GM18907 (cell line): ENCODE measurements at regions not wholly inside any gene's neighbourhood (a gene's known extent, or its start where the extent isn't known, plus 50 kb on each side); places are given as distances from the start of the nearest gene placed in this dataset.
"Not testable (repeated sequence)": the region's sequence is repeated elsewhere in the genome, so short reads cannot be mapped to it uniquely, and the experiment has no call there.

ENCODE experiments used
- ATAC-seq: cut with Tn5 transposase; IDR thresholded peaks from one replicate; pipeline ENCODE4 v1.9.1; 2021; ENCODE audit warnings: mild to moderate bottlenecking, moderate library complexity; ENCODE audit not compliant: unreplicated experiment

- ATAC-seq: no peak
Measured at GRCh38 chr1:219560856-219561255, 52.0 kb downstream of the ZC3H11B start.

DNA sequence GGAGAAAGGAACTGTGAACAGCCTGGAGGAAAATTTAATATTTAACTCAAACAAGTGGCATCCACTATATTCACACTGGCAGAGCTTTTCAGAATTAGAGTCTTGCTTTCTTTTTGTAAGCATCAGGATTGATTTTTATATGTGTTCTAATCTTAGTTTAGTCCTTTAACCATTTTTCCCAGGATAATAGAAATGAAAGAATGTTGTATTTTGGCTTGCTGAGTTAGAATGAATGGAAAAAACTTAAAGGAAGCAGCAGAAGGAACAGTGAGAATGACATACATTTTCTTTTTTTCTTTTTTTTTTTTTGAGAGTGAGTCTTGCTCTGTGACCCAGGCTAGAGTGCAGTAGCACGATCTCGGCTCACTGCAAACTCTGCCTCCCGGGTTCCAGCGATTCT, 53.0 kb downstream of the ZC3H11B start:
- ATAC-seq: no peak

GRCh38 chr1:219555806-219556205, 57.1 kb downstream of the ZC3H11B start:
- ATAC-seq: no peak

- ATAC-seq: no peak
Measured at GRCh38 chr1:219555031-219555692, 57.7 kb downstream of the ZC3H11B start.

GRCh38 chr1:219553934-219554502, 58.9 kb downstream of the ZC3H11B start:
- no peak for ATAC-seq

DNA sequence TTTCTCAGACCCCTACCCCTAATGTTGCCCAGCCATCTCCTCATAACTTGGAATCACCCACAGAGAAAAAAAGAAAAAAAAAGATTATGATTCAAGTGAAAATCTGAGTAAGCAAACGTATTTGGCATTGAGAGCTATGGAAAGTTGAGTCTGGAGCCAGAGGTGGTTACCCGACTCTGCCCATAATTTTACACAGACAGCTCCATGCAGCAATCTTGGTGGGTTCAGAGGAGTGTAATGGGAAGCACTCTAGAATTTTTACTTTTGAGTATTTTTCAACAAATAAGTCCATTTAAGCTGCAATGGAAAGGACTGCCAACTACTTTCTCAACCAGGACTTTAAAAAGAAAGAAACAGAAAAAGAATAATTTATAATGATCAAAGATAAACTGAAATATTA, 62.7 kb downstream of the ZC3H11B start:
- ATAC-seq: no peak

GRCh38 chr1:219549215-219549614, 63.7 kb downstream of the ZC3H11B start:
- no peak for ATAC-seq

DNA sequence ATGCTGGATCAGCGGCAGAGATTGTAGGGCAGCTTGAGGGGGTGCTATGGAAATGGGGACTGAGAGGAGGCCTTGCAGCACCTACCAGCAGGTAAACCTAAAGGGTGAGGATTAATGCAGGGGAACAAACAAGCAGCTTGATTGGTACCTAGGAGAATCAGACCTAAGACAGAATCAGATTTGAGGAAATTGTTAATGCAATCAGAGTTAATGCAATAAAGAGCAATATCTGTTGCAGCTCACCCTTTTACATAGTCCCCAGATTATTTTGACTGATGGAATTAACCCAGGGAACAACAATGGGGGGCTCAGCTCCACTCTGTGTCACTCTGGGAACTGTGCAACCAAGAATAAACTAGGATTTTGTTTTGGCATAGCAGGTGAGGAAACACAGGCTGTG, 64.5 kb downstream of the ZC3H11B start:
- ATAC-seq: no peak

- ATAC-seq: not testable (repeated sequence)
Measured at GRCh38 chr1:219545756-219546155, 67.1 kb downstream of the ZC3H11B start.

GRCh38 chr1:219544163-219544846, 68.6 kb downstream of the ZC3H11B start:
- ATAC-seq: no peak

GRCh38 chr1:219542828-219543518, 69.9 kb downstream of the ZC3H11B start:
- ATAC-seq: no peak

DNA sequence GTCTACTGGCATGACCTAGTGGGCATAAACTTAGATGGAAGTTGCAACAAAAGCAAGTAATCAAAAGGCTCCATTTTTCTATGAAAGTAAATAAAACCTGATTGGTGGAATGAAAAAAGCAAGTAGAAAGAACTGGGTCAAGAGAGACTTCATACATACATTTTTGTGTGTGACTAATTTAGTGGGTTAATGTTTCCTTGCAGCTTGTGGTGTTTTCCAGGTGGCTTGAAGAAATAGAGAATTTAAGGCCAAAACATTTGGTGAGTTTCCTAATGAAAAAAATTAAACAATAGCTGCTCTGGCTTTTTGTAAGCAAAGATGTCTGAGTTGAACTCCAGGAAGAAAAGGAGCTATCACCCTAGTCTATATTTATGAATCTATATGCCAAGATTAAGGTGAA, 71.0 kb downstream of the ZC3H11B start:
- ATAC-seq: no peak

GRCh38 chr1:219539645-219540254, 73.2 kb downstream of the ZC3H11B start:
- ATAC-seq: no peak

GRCh38 chr1:219538886-219539285, 74.0 kb downstream of the ZC3H11B start:
- no peak for ATAC-seq

DNA sequence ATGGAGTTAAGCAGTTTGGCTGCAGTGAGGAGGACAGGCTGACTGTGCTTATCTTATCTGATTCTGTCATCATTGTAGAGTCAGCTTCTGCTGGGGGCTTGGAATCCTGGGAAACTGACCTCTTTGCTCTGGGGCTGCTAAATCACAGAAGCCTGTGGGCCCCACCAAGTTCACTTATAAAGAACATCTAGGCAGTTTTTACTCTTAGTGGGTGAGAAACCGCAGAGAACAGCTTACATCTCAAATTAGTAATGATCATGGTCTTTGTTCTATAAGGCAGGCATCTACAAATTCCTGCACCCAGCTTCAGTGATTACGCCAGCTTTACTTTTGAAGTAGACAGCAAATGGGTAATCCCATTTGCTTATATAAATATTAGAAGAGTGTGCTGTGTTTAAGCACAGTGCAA, 75.7 kb downstream of the ZC3H11B start:
- ATAC-seq: no peak

DNA sequence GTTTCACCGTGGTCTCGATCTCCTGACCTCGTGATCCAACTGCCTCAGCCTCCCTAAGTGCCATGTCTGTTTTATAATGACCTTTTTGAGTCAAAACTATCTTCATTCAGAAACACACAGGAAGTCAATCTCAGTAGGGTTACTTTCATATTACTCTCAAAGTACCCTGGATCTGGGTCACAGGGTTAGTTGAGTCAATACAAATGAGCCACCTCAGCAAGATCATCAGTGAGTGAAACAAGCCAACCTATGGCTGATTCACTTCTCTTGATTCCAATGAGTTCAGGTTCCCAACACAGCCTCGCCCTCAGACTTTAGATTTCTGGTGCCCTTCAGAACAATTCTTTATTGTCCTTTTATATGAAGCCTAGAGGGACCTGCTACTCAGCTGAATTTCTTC, 76.9 kb downstream of the ZC3H11B start:
- ATAC-seq: no peak

DNA sequence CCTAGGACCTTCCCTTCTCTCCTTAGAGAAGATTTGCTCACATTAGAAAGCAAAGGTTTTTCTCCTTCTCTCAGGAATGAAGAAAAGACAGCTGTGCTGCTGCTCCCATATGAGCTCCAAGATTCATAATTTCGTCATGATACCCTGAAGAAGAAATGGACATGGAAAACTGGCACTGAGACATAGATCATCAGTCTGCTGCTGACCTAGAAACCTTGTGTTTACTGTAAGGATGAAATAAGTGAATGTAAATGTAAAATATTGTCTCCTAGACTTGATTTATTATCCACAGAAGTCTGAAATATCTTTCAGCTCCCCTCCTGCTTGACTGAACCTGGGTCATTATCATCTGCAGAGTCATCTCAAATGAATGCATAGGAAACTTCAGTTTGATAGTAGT, 77.9 kb downstream of the ZC3H11B start:
- no peak for ATAC-seq

GRCh38 chr1:219533280-219533679, 79.6 kb downstream of the ZC3H11B start:
- ATAC-seq: no peak

DNA sequence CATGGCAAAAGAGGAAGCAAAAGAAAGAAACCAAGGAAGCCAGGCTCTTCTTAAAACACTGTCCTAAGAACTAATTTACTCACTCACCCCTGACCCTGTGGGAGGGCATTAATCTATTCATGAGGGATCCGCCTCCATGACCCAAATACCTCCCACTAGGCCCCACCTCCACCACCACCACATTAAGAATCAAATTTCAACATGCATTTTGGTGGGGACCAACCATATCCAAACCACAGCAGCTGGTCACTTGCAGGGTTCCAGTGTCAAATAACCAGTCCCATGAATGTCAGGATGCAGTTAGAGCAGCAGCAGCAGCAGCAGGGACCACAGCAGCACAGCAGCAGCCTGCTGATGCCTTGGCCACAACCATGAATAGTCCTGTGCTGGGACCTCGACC, 83.8 kb downstream of the ZC3H11B start:
- ATAC-seq: no peak

DNA sequence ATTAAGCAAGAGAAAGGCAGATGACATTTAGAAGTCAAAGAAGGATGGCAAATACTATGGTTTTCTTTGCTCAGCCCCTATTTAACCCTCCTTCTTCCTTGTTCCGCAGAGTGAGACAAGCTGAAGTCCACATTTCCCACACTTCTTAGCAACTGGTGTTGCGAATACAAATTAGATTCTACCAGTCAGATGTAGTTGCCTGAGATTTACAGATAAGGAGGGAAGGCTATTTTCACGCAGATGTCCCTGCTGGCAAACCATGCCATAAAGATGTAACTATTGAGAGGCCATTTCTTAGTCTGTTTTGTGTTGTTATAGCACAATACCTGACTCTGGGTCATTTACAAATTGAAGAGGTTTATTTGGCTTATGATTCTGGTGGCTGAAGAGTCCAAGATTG, 84.3 kb downstream of the ZC3H11B start:
- ATAC-seq: no peak

- ATAC-seq: no peak
Measured at GRCh38 chr1:219527994-219528393, 84.9 kb downstream of the ZC3H11B start.
